HL-60 (cell line): ENCODE measurements at regions not wholly inside any gene's neighbourhood (a gene's known extent, or its start where the extent isn't known, plus 50 kb on each side); places are given as distances from the start of the nearest gene placed in this dataset.

Experiments used
- DNase-seq, 2 experiments: peaks; one replicate each; pipeline ENCODE4 v3.0.0-alpha.2; 2010 to 2020; ENCODE audit warnings: low read depth in 1 of 2, low spot score in 1 of 2
- H3K27ac ChIP-seq: fragments of 250-450 bp; sonication (Bioruptor Pico); replicated peaks from 2 replicates; pipeline ENCODE4 v1.5.1; 2020; ENCODE audit warnings: mild to moderate bottlenecking, moderate library complexity
- H3K27me3 ChIP-seq: fragments of 250-450 bp; sonication (Bioruptor Pico); 2 replicates; pipeline ENCODE4 v1.5.1; 2021; ENCODE audit warnings: mild to moderate bottlenecking, moderate library complexity; ENCODE audit not compliant: insufficient read depth, poor library complexity, severe bottlenecking
- H3K4me3 ChIP-seq: replicated peaks from 2 replicates; pipeline ENCODE4 v1.5.1; 2011; ENCODE audit warnings: mild to moderate bottlenecking, control low read depth, low read length; ENCODE audit not compliant: insufficient read depth
- GABPA ChIP-seq: IDR thresholded peaks from 2 replicates; pipeline ENCODE4 v1.6.1; 2012; ENCODE audit warnings: low read depth
- POLR2AphosphoS5 ChIP-seq: IDR thresholded peaks from 2 replicates; pipeline ENCODE4 v1.6.1; 2012; ENCODE audit warnings: low read depth
- SPI1 ChIP-seq: IDR thresholded peaks from 2 replicates; pipeline ENCODE4 v1.6.1; 2012; ENCODE audit warnings: low read depth, mild to moderate bottlenecking, borderline replicate concordance
- TF ChIP-seq, protein P1 (sequence below): IDR thresholded peaks from 2 replicates; pipeline ENCODE4 v1.6.1; 2012; ENCODE audit warnings: low read depth; ENCODE audit not compliant: insufficient replicate concordance
- TF ChIP-seq, protein P2 (sequence below): IDR thresholded peaks from one replicate; pipeline ENCODE4 v1.5.1; 2011; ENCODE audit warnings: low read length, control low read depth, inconsistent platforms; ENCODE audit not compliant: insufficient read depth

DNA sequence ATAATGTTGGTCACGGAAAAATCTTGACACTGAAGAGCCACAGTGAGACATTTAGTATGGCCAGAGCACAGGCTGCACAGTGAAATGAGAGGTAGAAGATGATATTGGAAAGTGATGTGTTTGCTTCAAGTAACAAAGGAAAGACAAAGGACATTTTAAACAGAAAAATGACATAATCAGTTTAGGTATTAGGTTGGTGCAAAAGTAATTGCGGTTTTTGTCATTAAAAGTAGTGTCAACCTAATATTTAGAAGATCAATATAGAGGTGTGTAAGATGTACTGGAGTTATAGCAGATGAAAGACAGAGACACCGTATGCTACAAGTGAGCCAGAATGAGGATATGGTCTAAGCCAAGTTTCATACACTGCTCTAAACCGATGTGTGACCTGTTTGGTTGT, 253.0 kb upstream of the PPFIA2 start:
- H3K27me3 ChIP-seq, result no peaks in the 10 kb centered on the region
- no peak overlapping the region for H3K27ac ChIP-seq
- no peak for DNase-seq
- H3K4me3 ChIP-seq, result no peak overlapping the region
- no peak for TF ChIP-seq GABPA
- TF ChIP-seq SPI1, result no peak
- TF ChIP-seq, protein P1, sequence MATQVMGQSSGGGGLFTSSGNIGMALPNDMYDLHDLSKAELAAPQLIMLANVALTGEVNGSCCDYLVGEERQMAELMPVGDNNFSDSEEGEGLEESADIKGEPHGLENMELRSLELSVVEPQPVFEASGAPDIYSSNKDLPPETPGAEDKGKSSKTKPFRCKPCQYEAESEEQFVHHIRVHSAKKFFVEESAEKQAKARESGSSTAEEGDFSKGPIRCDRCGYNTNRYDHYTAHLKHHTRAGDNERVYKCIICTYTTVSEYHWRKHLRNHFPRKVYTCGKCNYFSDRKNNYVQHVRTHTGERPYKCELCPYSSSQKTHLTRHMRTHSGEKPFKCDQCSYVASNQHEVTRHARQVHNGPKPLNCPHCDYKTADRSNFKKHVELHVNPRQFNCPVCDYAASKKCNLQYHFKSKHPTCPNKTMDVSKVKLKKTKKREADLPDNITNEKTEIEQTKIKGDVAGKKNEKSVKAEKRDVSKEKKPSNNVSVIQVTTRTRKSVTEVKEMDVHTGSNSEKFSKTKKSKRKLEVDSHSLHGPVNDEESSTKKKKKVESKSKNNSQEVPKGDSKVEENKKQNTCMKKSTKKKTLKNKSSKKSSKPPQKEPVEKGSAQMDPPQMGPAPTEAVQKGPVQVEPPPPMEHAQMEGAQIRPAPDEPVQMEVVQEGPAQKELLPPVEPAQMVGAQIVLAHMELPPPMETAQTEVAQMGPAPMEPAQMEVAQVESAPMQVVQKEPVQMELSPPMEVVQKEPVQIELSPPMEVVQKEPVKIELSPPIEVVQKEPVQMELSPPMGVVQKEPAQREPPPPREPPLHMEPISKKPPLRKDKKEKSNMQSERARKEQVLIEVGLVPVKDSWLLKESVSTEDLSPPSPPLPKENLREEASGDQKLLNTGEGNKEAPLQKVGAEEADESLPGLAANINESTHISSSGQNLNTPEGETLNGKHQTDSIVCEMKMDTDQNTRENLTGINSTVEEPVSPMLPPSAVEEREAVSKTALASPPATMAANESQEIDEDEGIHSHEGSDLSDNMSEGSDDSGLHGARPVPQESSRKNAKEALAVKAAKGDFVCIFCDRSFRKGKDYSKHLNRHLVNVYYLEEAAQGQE, result no peak
- TF ChIP-seq POLR2AphosphoS5, result no peak
- TF ChIP-seq, protein P2, sequence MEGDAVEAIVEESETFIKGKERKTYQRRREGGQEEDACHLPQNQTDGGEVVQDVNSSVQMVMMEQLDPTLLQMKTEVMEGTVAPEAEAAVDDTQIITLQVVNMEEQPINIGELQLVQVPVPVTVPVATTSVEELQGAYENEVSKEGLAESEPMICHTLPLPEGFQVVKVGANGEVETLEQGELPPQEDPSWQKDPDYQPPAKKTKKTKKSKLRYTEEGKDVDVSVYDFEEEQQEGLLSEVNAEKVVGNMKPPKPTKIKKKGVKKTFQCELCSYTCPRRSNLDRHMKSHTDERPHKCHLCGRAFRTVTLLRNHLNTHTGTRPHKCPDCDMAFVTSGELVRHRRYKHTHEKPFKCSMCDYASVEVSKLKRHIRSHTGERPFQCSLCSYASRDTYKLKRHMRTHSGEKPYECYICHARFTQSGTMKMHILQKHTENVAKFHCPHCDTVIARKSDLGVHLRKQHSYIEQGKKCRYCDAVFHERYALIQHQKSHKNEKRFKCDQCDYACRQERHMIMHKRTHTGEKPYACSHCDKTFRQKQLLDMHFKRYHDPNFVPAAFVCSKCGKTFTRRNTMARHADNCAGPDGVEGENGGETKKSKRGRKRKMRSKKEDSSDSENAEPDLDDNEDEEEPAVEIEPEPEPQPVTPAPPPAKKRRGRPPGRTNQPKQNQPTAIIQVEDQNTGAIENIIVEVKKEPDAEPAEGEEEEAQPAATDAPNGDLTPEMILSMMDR, result no peak

DNA sequence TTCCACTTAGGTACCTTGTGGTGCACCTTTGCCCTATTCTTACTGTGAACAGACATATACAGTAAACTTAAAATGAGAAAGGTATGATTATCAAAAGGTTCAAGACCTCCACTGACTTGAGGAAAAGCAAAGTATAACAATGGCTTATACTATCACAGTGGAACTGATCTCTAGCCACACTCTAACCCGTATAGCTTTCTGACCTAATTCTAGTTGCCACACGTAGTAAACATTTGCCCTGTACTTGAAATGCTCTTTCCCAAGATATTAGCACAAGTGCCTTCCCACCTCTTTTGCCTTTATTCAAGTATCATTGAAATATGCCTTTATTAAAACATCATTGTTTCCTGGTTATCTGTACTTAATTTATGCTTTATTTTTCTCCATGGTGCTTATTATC, 250.4 kb upstream of the PPFIA2 start:
- TF ChIP-seq GABPA (no peak), SPI1 (no peak), POLR2AphosphoS5 (no peak)
- TF ChIP-seq, protein P1, result no peak
- TF ChIP-seq, protein P2, result no peak
- no peak overlapping the region for H3K27ac ChIP-seq

DNA sequence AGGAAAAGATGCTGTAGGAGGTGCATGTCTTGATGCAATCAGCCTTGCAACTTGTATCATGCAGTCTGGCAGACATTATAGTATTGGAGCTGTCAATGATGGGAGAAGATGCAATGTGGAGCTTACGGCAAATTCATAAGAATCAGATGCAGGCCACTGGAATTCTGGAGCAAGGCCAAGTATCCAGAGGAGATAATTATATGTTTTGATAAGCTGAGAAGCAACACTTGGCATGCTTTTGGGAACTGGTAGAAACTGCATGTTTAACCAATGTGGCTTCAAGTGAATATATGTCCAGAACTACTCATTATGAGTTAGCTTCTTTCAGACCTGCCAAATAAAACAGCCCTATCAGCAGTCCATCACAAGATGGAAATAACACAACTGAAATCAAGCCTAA, 249.1 kb upstream of the PPFIA2 start:
- H3K4me3 ChIP-seq, result no peak overlapping the region
- H3K27me3 ChIP-seq, result no peaks in the 10 kb centered on the region
- TF ChIP-seq GABPA, result no peak
- no peak for TF ChIP-seq POLR2AphosphoS5
- TF ChIP-seq, protein P1, result no peak
- TF ChIP-seq, protein P2, result no peak
- TF ChIP-seq SPI1, result no peak
- no peak for DNase-seq
- H3K27ac ChIP-seq, result no peak overlapping the region

More for the DNA sequence above, 250.4 kb upstream of the PPFIA2 start:
- no peak for DNase-seq
- Histone ChIP-seq H3K4me3 (no peak overlapping the region), H3K27me3 (no peaks in the 10 kb centered on the region)
